Brain microvascular endothelial cell (primary cell): ENCODE measurements at regions not wholly inside any gene's neighbourhood (a gene's known extent, or its start where the extent isn't known, plus 50 kb on each side); places are given as distances from the start of the nearest gene placed in this dataset.

Source experiments
- DNase-seq: peaks from one replicate; pipeline ENCODE4 v3.0.0-alpha.2; 2020
- H3K27ac ChIP-seq: fragments of 250-450 bp; sonication (Bioruptor Pico); 2 replicates; pipeline ENCODE4 v1.5.1; 2020; ENCODE audit warnings: mild to moderate bottlenecking, moderate library complexity
- H3K27me3 ChIP-seq: fragments of 250-450 bp; sonication (Bioruptor Pico); replicated peaks from 2 replicates; pipeline ENCODE4 v1.5.1; 2020; ENCODE audit warnings: mild to moderate bottlenecking
- H3K36me3 ChIP-seq: fragments of 250-450 bp; sonication (Bioruptor Pico); replicated peaks from 2 replicates; pipeline ENCODE4 v1.5.1; 2020; ENCODE audit warnings: mild to moderate bottlenecking
- H3K4me3 ChIP-seq: 2 replicates; pipeline ENCODE4 v1.5.1; 2011; ENCODE audit warnings: low read depth, mild to moderate bottlenecking, control low read depth, low read length, moderate library complexity
- in situ Hi-C: cut with HindIII; loops from 2 replicates; pipeline ENCODE4 v1.10.0; 2017; ENCODE audit warnings: low sequenced_read_pairs, low pct_ligation_motif_present
- TF ChIP-seq, protein P1 (sequence below): IDR thresholded peaks from 2 replicates; pipeline ENCODE4 v1.5.1; 2011; ENCODE audit warnings: low read depth, mild to moderate bottlenecking, moderate library complexity, low read length, control low read depth, inconsistent platforms; ENCODE audit errors: missing control alignments

DNA sequence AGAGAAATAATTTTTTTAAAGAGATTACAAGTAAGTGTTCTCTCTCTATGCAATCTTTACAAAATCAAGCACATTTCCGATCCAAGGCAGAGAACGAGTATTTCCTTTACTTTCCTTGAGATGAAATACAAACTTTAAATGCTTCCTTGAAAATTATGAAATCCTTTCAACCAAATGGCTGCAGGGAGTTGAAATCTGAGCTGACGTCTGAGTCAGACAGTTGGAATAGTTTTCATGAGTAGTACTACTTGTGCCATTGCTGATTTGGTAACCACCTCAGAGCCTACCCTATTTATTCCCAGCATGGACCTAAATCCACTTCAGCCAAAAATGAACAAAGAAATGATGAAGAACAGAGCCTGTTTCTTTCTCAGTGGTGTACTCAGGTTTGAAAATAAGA is 183.6 kb downstream of the GIPC2 start:
- Histone ChIP-seq H3K4me3 (no peak overlapping the region), H3K27ac (no peak overlapping the region), H3K27me3 (no peaks in the 10 kb centered on the region), H3K36me3 (no peaks in the 10 kb centered on the region)
- in situ Hi-C loops: no loop called here
- DNase-seq: peak; percentile 47
- TF ChIP-seq, protein P1, sequence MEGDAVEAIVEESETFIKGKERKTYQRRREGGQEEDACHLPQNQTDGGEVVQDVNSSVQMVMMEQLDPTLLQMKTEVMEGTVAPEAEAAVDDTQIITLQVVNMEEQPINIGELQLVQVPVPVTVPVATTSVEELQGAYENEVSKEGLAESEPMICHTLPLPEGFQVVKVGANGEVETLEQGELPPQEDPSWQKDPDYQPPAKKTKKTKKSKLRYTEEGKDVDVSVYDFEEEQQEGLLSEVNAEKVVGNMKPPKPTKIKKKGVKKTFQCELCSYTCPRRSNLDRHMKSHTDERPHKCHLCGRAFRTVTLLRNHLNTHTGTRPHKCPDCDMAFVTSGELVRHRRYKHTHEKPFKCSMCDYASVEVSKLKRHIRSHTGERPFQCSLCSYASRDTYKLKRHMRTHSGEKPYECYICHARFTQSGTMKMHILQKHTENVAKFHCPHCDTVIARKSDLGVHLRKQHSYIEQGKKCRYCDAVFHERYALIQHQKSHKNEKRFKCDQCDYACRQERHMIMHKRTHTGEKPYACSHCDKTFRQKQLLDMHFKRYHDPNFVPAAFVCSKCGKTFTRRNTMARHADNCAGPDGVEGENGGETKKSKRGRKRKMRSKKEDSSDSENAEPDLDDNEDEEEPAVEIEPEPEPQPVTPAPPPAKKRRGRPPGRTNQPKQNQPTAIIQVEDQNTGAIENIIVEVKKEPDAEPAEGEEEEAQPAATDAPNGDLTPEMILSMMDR: no peak

DNA sequence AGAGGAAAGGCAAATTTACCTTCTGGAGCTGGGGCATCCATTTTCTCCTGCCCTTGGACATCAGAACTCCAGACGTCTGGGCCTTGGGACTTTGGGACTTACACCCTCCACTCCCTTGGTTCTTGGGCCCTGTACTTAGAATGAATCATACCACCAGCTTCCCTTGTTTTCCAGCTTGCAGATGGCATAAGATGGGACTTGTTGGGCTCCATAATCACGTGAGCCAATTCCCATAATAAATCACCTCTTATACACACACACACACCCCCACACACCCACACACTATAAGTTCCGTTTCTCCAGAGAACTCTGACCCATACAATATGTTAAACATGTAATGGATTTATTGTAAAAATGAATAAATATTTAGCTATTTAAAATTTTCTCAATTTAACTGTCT is 185.7 kb downstream of the GIPC2 start:
- Histone ChIP-seq H3K27ac (no peak overlapping the region), H3K4me3 (no peak overlapping the region), H3K36me3 (no peaks in the 10 kb centered on the region), H3K27me3 (no peaks in the 10 kb centered on the region)
- DNase-seq: no peak
- TF ChIP-seq, protein P1: no peak
- in situ Hi-C loops: no loop called here

DNA sequence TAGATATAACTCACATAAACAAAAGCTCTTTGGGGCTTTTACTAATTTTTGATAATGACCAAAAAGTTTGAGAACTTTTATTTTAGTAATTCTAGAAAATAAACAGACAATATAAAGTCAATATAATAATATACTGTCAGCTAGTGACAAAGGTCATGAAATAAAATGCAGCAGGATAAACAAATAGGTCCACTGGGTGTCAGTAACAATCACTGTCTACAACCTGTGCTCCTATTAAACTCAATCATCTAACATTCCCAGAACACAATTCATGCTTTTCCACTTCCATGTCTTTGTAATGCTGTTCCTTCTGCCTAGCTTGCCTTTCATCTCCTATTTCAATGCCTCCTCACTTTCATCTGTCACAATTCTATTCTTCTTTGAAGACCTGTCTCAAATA is 186.1 kb downstream of the GIPC2 start:
- DNase-seq: no peak
- TF ChIP-seq, protein P1: no peak
- in situ Hi-C loops: no loop called here
- Histone ChIP-seq H3K27me3 (no peaks in the 10 kb centered on the region), H3K4me3 (no peak overlapping the region), H3K36me3 (no peaks in the 10 kb centered on the region), H3K27ac (no peak overlapping the region)

DNA sequence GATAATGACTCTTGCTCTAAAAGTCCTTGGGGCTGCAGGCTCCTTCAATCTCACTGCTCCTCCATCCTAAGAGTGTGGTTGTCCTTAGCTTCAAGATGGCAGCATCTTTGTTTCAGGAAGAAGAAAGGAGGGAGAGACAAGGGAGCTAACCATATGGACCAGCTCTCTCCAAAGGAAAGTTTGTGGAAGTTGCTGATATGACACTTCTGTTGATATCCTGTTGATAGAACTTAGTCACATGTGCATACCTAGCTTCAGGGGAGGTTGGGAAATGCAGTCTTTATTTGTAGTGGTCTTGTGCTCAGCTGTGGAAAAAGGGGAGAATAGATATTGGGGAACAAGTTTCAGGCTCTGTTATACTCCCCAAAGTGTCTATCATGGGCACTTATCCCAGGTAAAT is 186.9 kb downstream of the GIPC2 start:
- no peak overlapping the region for H3K4me3 ChIP-seq
- H3K36me3 ChIP-seq: no peaks in the 10 kb centered on the region
- H3K27me3 ChIP-seq: no peaks in the 10 kb centered on the region
- H3K27ac ChIP-seq: no peak overlapping the region
- DNase-seq: no peak
- in situ Hi-C loops: no loop called here
- TF ChIP-seq, protein P1: no peak

DNA sequence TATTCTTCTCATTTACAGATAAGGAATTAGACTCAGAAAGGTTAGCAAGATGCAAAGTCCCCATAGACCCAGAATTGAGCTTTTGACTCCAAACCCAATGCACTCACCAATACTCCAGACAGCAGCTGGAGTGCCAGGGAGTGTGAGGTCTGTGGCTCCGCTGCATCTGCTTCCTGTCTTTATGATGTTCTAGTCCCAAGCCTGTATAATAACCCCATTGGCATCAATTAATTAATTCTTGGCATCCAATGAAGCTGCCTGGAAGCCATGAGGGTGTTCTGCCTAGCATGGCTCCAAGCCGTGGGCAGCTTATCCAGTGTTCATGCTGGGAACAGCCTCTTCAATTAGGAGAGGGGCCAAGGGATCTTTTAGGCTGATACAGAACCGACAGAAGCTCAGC is 188.7 kb downstream of the GIPC2 start:
- no peak for DNase-seq
- Histone ChIP-seq H3K27ac (no peak overlapping the region), H3K36me3 (no peaks in the 10 kb centered on the region), H3K4me3 (no peak overlapping the region), H3K27me3 (no peaks in the 10 kb centered on the region)
- in situ Hi-C loops: no loop called here
- TF ChIP-seq, protein P1: no peak

DNA sequence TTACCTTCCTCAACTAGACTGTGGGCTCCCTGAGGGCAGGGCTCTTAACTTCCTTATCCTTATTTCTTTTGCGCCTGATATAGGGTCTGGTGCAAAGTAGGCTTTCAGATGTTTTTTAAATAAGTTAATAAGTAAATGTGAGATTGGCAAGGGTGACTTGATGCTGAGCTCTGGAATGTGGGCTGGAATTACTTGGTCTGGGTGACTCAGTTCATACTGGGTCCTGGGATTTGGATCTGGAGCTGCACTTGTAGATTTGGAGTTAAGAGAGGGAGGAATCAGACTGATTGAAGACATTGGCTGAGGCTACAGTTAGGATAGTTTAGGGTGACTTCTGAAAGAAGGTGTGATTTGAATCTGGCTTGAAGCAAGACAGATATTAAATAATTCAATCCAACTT is 190.9 kb downstream of the GIPC2 start:
- Histone ChIP-seq H3K27me3 (no peaks in the 10 kb centered on the region), H3K4me3 (no peak overlapping the region), H3K36me3 (no peaks in the 10 kb centered on the region), H3K27ac (no peak overlapping the region)
- TF ChIP-seq, protein P1: no peak
- DNase-seq: no peak
- in situ Hi-C loops: no loop called here
